HG02885 (cell line): ENCODE measurements at regions not wholly inside any gene's neighbourhood (a gene's known extent, or its start where the extent isn't known, plus 50 kb on each side); places are given as distances from the start of the nearest gene placed in this dataset.

ENCODE experiments used
- ATAC-seq: cut with Tn5 transposase; IDR thresholded peaks from one replicate; pipeline ENCODE4 v1.9.1; 2021; ENCODE audit warnings: mild to moderate bottlenecking; ENCODE audit not compliant: unreplicated experiment, poor library complexity

GRCh38 chr4:189293459-189293858 is 647.2 kb upstream of the FRG1 start:
- ATAC-seq = no peak

GRCh38 chr4:189294574-189294973 is 646.1 kb upstream of the FRG1 start:
- no peak for ATAC-seq

GRCh38 chr4:189299706-189300105 is 641.0 kb upstream of the FRG1 start:
- no peak for ATAC-seq

- no peak for ATAC-seq
These were observed 639.0 kb upstream of the FRG1 start for GRCh38 chr4:189301692-189302091.

- ATAC-seq = no peak
These were observed 638.0 kb upstream of the FRG1 start for GRCh38 chr4:189302719-189303118.

GRCh38 chr4:189304167-189304566 is 636.5 kb upstream of the FRG1 start:
- ATAC-seq = no peak

- ATAC-seq = no peak
These were observed 635.9 kb upstream of the FRG1 start for GRCh38 chr4:189304809-189305208.

- ATAC-seq = no peak
These were observed 635.2 kb upstream of the FRG1 start for GRCh38 chr4:189305500-189305899.

GRCh38 chr4:189311251-189311650 is 629.4 kb upstream of the FRG1 start:
- ATAC-seq = no peak

GRCh38 chr4:189313064-189313463 is 627.6 kb upstream of the FRG1 start:
- no peak for ATAC-seq

GRCh38 chr4:189313861-189314513 is 626.7 kb upstream of the FRG1 start:
- no peak for ATAC-seq

GRCh38 chr4:189322426-189322825 is 618.2 kb upstream of the FRG1 start:
- no peak for ATAC-seq

- ATAC-seq = no peak
These were observed 598.8 kb upstream of the FRG1 start for GRCh38 chr4:189341881-189342280.

GRCh38 chr4:189355590-189355989 is 585.1 kb upstream of the FRG1 start:
- ATAC-seq = no peak

- ATAC-seq = no peak
These were observed 578.3 kb upstream of the FRG1 start for GRCh38 chr4:189362364-189362763.

GRCh38 chr4:189364032-189364449 is 576.6 kb upstream of the FRG1 start:
- no peak for ATAC-seq

GRCh38 chr4:189365451-189365850 is 575.2 kb upstream of the FRG1 start:
- ATAC-seq = no peak

GRCh38 chr4:189367832-189368231 is 572.8 kb upstream of the FRG1 start:
- ATAC-seq = no peak

- no peak for ATAC-seq
These were observed 566.5 kb upstream of the FRG1 start for GRCh38 chr4:189374176-189374575.

GRCh38 chr4:189376901-189377300 is 563.8 kb upstream of the FRG1 start:
- ATAC-seq = no peak

GRCh38 chr4:189377569-189377968 is 563.1 kb upstream of the FRG1 start:
- no peak for ATAC-seq

- no peak for ATAC-seq
These were observed 555.6 kb upstream of the FRG1 start for GRCh38 chr4:189385098-189385497.

- no peak for ATAC-seq
These were observed 555.1 kb upstream of the FRG1 start for GRCh38 chr4:189385579-189385978.
